K562 (cell line): ENCODE measurements at regions not wholly inside any gene's neighbourhood (a gene's known extent, or its start where the extent isn't known, plus 50 kb on each side); places are given as distances from the start of the nearest gene placed in this dataset.

Source experiments
- DEAF1 ChIP-seq: fragments of 450-650 bp; formaldehyde crosslinking; IDR thresholded peaks from 2 replicates; pipeline ENCODE4 v1.4.0; 2020; ENCODE audit warnings: mild to moderate bottlenecking, moderate library complexity
- GATA2 ChIP-seq: sonication (generic); formaldehyde crosslinking; IDR thresholded peaks from 2 replicates; pipeline ENCODE4 v1.4.0; 2020; ENCODE audit warnings: mild to moderate bottlenecking, missing genetic modification reagents
- HSF4 ChIP-seq: fragments of 250-450 bp; sonication (Bioruptor Pico); IDR thresholded peaks from 2 replicates; pipeline ENCODE4 v2.1.2; 2022; ENCODE audit warnings: mild to moderate bottlenecking, moderate library complexity, borderline replicate concordance
- MAZ ChIP-seq, 2 experiments: fragments of 450-650 bp in 1 of 2; sonication (generic) in 1 of 2; formaldehyde crosslinking; IDR thresholded peaks in 1 of 2; conservative IDR thresholded peaks in 1 of 2; 2 replicates each; pipeline versions ENCODE4 v1.4.0 to v1.5.0; 2020; ENCODE audit warnings: mild to moderate bottlenecking in 1 of 2, missing genetic modification reagents in 1 of 2
- MEF2D ChIP-seq: conservative IDR thresholded peaks from 2 replicates; pipeline ENCODE4 v1.6.1; 2016; ENCODE audit warnings: low read depth, missing genetic modification characterization, missing compliant biosample characterization
- POLR2AphosphoS5 ChIP-seq: IDR thresholded peaks from 2 replicates; pipeline ENCODE4 v1.6.1; 2011; ENCODE audit warnings: mild to moderate bottlenecking, low read depth, low read length, moderate library complexity; ENCODE audit not compliant: control insufficient read depth, insufficient read depth
- REST ChIP-seq, 2 experiments: fragments of 450-650 bp; formaldehyde crosslinking in 1 of 2; IDR thresholded peaks; 2 replicates each; pipeline versions ENCODE4 v1.4.0 to v1.6.1; 2014 to 2020; ENCODE audit warnings: mild to moderate bottlenecking in 2 of 2, borderline replicate concordance in 1 of 2, low read depth in 1 of 2
- SMC3 ChIP-seq: conservative IDR thresholded peaks from 2 replicates; pipeline ENCODE4 v1.6.1; 2011; ENCODE audit warnings: low read depth, low read length, improper control_type of control experiment; ENCODE audit not compliant: insufficient read depth
- SPI1 ChIP-seq: IDR thresholded peaks from 2 replicates; pipeline ENCODE4 v1.6.1; 2011; ENCODE audit warnings: low read depth, low read length, control low read depth, borderline replicate concordance
- TCFL5 ChIP-seq: fragments of 250-450 bp; sonication (Bioruptor Pico); conservative IDR thresholded peaks from 2 replicates; pipeline ENCODE4 v1.6.1; 2021; ENCODE audit warnings: mild to moderate bottlenecking, moderate library complexity, matching md5 sums
- U2AF1 ChIP-seq: fragments of 200-400 bp; formaldehyde crosslinking; optimal IDR thresholded peaks from 2 replicates; pipeline ENCODE3; 2017; ENCODE audit warnings: mild to moderate bottlenecking, low read depth, low read length, moderate library complexity
- TF ChIP-seq, protein P1 (sequence below): sonication (generic); formaldehyde crosslinking; IDR thresholded peaks from 2 replicates; pipeline ENCODE4 v1.9.0; 2022; ENCODE audit warnings: mild to moderate bottlenecking, missing genetic modification reagents

DNA sequence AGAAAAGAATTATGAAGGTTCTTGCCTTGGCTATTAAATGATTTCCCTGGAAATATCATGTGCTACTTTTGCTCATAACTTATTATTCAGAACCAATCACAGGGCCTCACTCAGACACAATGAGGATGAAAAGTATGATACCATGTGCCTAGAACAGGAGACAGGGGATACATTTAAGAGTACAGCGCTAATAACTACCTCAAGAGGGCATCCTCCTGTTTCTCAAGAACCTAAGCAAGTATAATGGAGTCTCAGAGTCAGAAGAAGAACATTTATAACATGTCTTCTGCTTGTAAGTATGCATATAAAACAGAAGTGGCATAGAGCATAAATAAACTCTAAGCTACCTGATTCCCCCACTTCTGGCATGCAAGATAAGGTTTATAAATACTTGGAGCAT, 125.4 kb upstream of the MME start (continued):
- peak; percentile 32; the same call in 1 of the 2 replicates for TF ChIP-seq DEAF1 (CRISPR knock-in tag)
- TF ChIP-seq REST (IDR thresholded peaks at IDR 0.05; ENCODE audit: borderline replicate concordance) = peak; percentile 64; the same call in 1 of the 2 replicates
- TF ChIP-seq REST (CRISPR knock-in tag; IDR thresholded peaks at IDR 0.05; ENCODE audit: low read depth) = no peak
- TF ChIP-seq HSF4 (CRISPR knock-in tag) = no peak
- TF ChIP-seq POLR2AphosphoS5 = no peak
- no peak for TF ChIP-seq MAZ (CRISPR knock-in tag; conservative IDR thresholded peaks at IDR 0.05 in 1 of 2, IDR thresholded peaks at IDR 0.05 in 1 of 2)
- no peak for TF ChIP-seq U2AF1
- TF ChIP-seq SPI1 = no peak
- no peak for TF ChIP-seq MEF2D (tag)
- TF ChIP-seq SMC3 = peak; percentile 44; the same call in 1 of the 2 replicates
- TF ChIP-seq TCFL5 (CRISPR knock-in tag) = no peak
- TF ChIP-seq, protein P1, sequence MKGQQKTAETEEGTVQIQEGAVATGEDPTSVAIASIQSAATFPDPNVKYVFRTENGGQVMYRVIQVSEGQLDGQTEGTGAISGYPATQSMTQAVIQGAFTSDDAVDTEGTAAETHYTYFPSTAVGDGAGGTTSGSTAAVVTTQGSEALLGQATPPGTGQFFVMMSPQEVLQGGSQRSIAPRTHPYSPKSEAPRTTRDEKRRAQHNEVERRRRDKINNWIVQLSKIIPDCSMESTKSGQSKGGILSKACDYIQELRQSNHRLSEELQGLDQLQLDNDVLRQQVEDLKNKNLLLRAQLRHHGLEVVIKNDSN (CRISPR knock-in tag) = no peak
- no peak for TF ChIP-seq GATA2
